Colonic mucosa (tissue), 4 donors: ENCODE measurements at regions not wholly inside any gene's neighbourhood (a gene's known extent, or its start where the extent isn't known, plus 50 kb on each side); places are given as distances from the start of the nearest gene placed in this dataset.

ENCODE experiments used
- DNase-seq: peaks from one replicate; pipeline ENCODE4 v3.0.0-alpha.2; 2020
- H3K27ac ChIP-seq: fragments of 200-600 bp; one replicate; pipeline ENCODE4 v1.8.0; 2021
- H3K27me3 ChIP-seq: fragments of 200-600 bp; one replicate; pipeline ENCODE4 v1.8.0; 2021
- H3K36me3 ChIP-seq: fragments of 200-600 bp; one replicate; pipeline ENCODE4 v1.8.0; 2021
- H3K4me1 ChIP-seq: fragments of 200-600 bp; one replicate; pipeline ENCODE4 v1.8.0; 2021; ENCODE audit warnings: mild to moderate bottlenecking
- H3K4me3 ChIP-seq: fragments of 200-600 bp; one replicate; pipeline ENCODE4 v1.8.0; 2021
- H3K9ac ChIP-seq, 2 donors: one replicate each; pipeline ENCODE4 v1.7.0; 2013; ENCODE audit warnings: control low read depth in 2 of 2, low read depth in 2 of 2, low read length in 2 of 2
- H3K9me3 ChIP-seq: fragments of 200-600 bp; one replicate; pipeline ENCODE4 v1.8.0; 2021
- CTCF ChIP-seq: fragments of 200-600 bp; IDR thresholded peaks from one replicate; pipeline ENCODE4 v1.8.0; 2022; ENCODE audit warnings: antibody characterized with exemption, mild to moderate bottlenecking
- intact Hi-C: fragments of 100-400 bp; cut with DNase I; formaldehyde crosslinking; loops from one replicate; pipeline ENCODE4 v1.14.1; 2022
- donor health status: healthy.
- donor health status: DM: no; HTN: no; CAD: no.
- donor health status: DM: no; HTN: no; CAD: no.

DNA sequence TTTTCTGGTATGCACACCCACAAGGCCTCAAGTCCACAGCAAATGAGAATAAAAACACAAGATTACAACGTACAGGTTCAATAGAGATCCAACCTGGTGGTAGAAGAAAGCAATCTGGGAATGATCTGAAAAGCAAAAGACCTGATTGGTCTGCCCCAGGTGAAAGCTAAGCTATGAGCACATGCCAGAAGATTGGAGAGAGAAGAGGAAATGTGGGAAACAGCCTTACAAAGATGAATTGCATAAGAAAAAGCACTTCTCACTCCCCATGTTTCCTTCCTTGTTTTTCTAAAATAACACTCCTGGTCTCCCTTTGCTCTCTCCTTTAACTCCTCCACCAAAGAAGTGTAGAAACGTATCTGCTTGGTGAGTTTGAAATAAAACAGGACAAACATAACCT, 77.3 kb upstream of the ANO6 start:
- Histone ChIP-seq H3K27ac (no peak overlapping the region), H3K9me3 (no peaks in the 10 kb centered on the region), H3K4me3 (no peak overlapping the region), H3K9ac (no peak overlapping the region), H3K27me3 (no peaks in the 10 kb centered on the region), H3K4me1 (no peaks in the 10 kb centered on the region), H3K36me3 (no peaks in the 10 kb centered on the region)
- intact Hi-C loops = no loop called here
- no peak for DNase-seq
- no peak for TF ChIP-seq CTCF

DNA sequence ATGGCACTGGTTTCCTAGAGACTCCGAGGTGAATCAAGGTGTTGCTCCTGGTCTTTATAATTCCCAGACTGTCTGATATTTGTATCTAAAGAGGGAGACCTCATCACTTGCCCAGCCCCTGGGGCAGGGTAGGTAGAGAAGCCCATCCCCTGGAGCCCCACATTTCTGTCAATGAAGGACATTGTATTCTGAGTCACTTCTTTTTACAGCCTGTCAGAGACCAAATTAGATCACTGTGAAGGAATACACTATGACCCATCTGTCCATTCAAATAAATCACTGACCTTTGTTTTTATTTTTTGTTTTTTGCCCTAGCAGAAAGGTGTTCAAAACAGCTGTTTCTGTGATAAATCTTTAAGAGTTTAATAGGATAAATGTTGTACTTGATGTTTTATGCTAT, 67.9 kb upstream of the ANO6 start:
- Histone ChIP-seq H3K9me3 (no peaks in the 10 kb centered on the region), H3K4me3 (no peak overlapping the region), H3K27me3 (no peaks in the 10 kb centered on the region), H3K9ac (no peak overlapping the region), H3K27ac (no peak overlapping the region), H3K36me3 (no peaks in the 10 kb centered on the region), H3K4me1 (no peaks in the 10 kb centered on the region)
- no peak for DNase-seq
- no peak for TF ChIP-seq CTCF
- intact Hi-C loops = no loop called here

DNA sequence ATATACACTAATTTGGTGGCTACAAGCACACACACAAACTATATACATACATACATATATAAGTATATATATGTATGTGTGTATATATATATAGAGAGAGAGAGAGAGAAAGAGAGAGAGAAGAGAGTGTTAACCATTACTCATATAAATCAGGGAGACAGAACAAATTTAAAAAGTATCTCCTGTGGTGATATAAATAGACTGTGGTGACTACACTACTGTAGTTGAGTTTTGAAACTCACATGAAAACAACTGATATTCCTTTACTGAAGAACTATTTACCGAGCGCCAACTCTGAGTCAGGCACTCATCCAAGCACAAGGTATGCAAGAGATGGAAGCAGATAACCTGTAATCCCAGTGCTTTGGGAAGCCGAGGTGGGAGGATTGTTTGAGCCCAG, 67.3 kb upstream of the ANO6 start:
- Histone ChIP-seq H3K27me3 (no peaks in the 10 kb centered on the region), H3K27ac (no peak overlapping the region), H3K9me3 (no peaks in the 10 kb centered on the region), H3K36me3 (no peaks in the 10 kb centered on the region), H3K9ac (no peak overlapping the region), H3K4me1 (no peaks in the 10 kb centered on the region), H3K4me3 (no peak overlapping the region)
- intact Hi-C loops = no loop called here
- DNase-seq = no peak
- no peak for TF ChIP-seq CTCF

DNA sequence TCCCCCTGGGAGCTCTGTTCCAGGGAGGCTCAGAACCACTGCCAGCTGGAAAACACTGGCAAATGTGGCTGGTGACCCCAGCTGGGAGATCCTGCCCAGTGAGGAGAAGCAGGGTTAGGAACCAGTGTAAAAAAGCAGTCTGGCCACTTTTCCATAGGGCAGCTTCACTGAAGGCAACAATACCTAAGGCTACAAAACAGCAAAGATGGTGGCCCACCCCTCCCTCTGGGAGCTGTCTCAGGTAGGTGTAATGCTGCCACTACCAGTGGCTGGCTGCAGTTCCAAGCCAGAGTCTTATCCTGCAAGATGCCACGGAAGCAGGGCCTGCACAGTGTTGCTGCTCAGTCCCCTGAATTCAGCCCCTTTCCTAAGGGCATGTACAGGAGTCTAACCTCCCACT, 50.6 kb upstream of the ANO6 start:
- H3K4me3 ChIP-seq = no peak overlapping the region
- intact Hi-C loops = no loop called here
- H3K4me1 ChIP-seq = no peaks in the 10 kb centered on the region
- H3K9me3 ChIP-seq = no peaks in the 10 kb centered on the region
- no peak overlapping the region for H3K9ac ChIP-seq
- no peaks in the 10 kb centered on the region for H3K36me3 ChIP-seq
- H3K27me3 ChIP-seq = no peaks in the 10 kb centered on the region
- no peak overlapping the region for H3K27ac ChIP-seq
- DNase-seq = no peak
- no peak for TF ChIP-seq CTCF

GRCh38 chr12:45166056-45166455, 49.8 kb upstream of the ANO6 start:
- Histone ChIP-seq H3K9ac (no peak overlapping the region), H3K9me3 (no peaks in the 10 kb centered on the region), H3K27ac (no peak overlapping the region), H3K4me1 (no peaks in the 10 kb centered on the region), H3K36me3 (no peaks in the 10 kb centered on the region), H3K27me3 (no peaks in the 10 kb centered on the region), H3K4me3 (no peak overlapping the region)
- intact Hi-C loops = no loop called here
- no peak for TF ChIP-seq CTCF
- DNase-seq = no peak
